CD14-positive monocyte (primary cell): ENCODE measurements at regions not wholly inside any gene's neighbourhood (a gene's known extent, or its start where the extent isn't known, plus 50 kb on each side); places are given as distances from the start of the nearest gene placed in this dataset.

Experiments used
- DNase-seq, 3 donors: peaks; one replicate each; pipeline ENCODE4 v3.0.0-alpha.2; 2011 to 2022
- H2AFZ ChIP-seq: 2 replicates; pipeline ENCODE4 v1.6.0; 2012; ENCODE audit warnings: mild to moderate bottlenecking, low read depth, low read length, inconsistent platforms; ENCODE audit not compliant: insufficient read depth, poor library complexity, severe bottlenecking
- H3K27ac ChIP-seq, 2 donors: 1 replicate in 1 of 2; 2 replicates in 1 of 2; pipeline ENCODE4 v1.5.1; 2012 to 2013; ENCODE audit warnings: low read length in 2 of 2, control low read depth in 1 of 2, inconsistent platforms in 1 of 2, low read depth in 1 of 2, mild to moderate bottlenecking in 1 of 2
- H3K27me3 ChIP-seq, 2 donors: one replicate each; pipeline versions ENCODE4 v1.6.0 to v1.6.1; 2011 to 2013; ENCODE audit warnings: low read length in 2 of 2; ENCODE audit not compliant: control insufficient read depth in 2 of 2, insufficient read depth in 2 of 2
- H3K36me3 ChIP-seq, 2 donors: replicated peaks in 1 of 2; 1 replicate in 1 of 2; 2 replicates in 1 of 2; pipeline versions ENCODE4 v1.5.1 to v1.6.1; 2012 to 2013; ENCODE audit warnings: low read length in 2 of 2, control low read depth in 1 of 2, inconsistent platforms in 1 of 2, mild to moderate bottlenecking in 1 of 2; ENCODE audit not compliant: insufficient read depth in 2 of 2, control insufficient read depth in 1 of 2
- H3K4me1 ChIP-seq, 2 donors: 1 replicate in 1 of 2; 2 replicates in 1 of 2; pipeline versions ENCODE4 v1.5.1 to v1.6.1; 2012 to 2013; ENCODE audit warnings: low read length in 2 of 2, control low read depth in 1 of 2, inconsistent platforms in 1 of 2, mild to moderate bottlenecking in 1 of 2, moderate library complexity in 1 of 2; ENCODE audit not compliant: insufficient read depth in 2 of 2, control insufficient read depth in 1 of 2
- H3K4me2 ChIP-seq: replicated peaks from 2 replicates; pipeline ENCODE3; 2012; ENCODE audit warnings: low read length, moderate library complexity, mild to moderate bottlenecking; ENCODE audit not compliant: poor library complexity, severe bottlenecking; ENCODE audit errors: extremely low read depth
- H3K4me3 ChIP-seq, 3 experiments: fragments of 200-600 bp in 1 of 3; sonication (generic) in 1 of 3; replicated peaks in 1 of 3; 1 replicate in 2 of 3; 2 replicates in 1 of 3; pipeline ENCODE4 v1.5.1; 2011 to 2013; ENCODE audit warnings: low read length in 3 of 3, mild to moderate bottlenecking in 3 of 3, control low read depth in 2 of 3, low read depth in 2 of 3, inconsistent platforms in 1 of 3, moderate library complexity in 1 of 3
- H3K79me2 ChIP-seq: 2 replicates; pipeline ENCODE4 v1.6.0; 2012; ENCODE audit warnings: mild to moderate bottlenecking, control low read depth, inconsistent platforms, low read length, moderate library complexity; ENCODE audit not compliant: insufficient read depth
- H3K9ac ChIP-seq: 2 replicates; pipeline ENCODE4 v1.6.0; 2017; ENCODE audit warnings: low read length, mild to moderate bottlenecking; ENCODE audit not compliant: insufficient read depth, poor library complexity, severe bottlenecking
- H3K9me3 ChIP-seq, 2 donors: replicated peaks in 1 of 2; 1 replicate in 1 of 2; 2 replicates in 1 of 2; pipeline versions ENCODE4 v1.5.1 to v1.6.1; 2012 to 2013; ENCODE audit warnings: low read length in 2 of 2, control low read depth in 1 of 2; ENCODE audit not compliant: control insufficient read depth in 1 of 2, insufficient read depth in 1 of 2
- H4K20me1 ChIP-seq: 2 replicates; pipeline ENCODE4 v1.6.0; 2012; ENCODE audit warnings: mild to moderate bottlenecking, low read length, control low read depth, moderate library complexity; ENCODE audit not compliant: insufficient read depth
- H3K27ac Mint-ChIP-seq, 7 donors: one replicate each; pipeline ENCODE4 v1.8.0; 2020; ENCODE audit warnings: mild to moderate bottlenecking in 7 of 7, mixed read lengths in 7 of 7, moderate library complexity in 6 of 7, inconsistent platforms in 2 of 7
- H3K27me3 Mint-ChIP-seq, 3 donors: one replicate each; pipeline ENCODE4 v1.8.0; 2021 to 2022; ENCODE audit warnings: low read depth in 3 of 3, mild to moderate bottlenecking in 3 of 3, mixed read lengths in 3 of 3, moderate library complexity in 3 of 3, inconsistent platforms in 1 of 3
- H3K36me3 Mint-ChIP-seq, 2 donors: one replicate each; pipeline ENCODE4 v1.8.0; 2020; ENCODE audit warnings: mixed read lengths in 2 of 2, inconsistent platforms in 1 of 2, mild to moderate bottlenecking in 1 of 2
- H3K4me1 Mint-ChIP-seq: one replicate; pipeline ENCODE4 v1.8.0; 2020; ENCODE audit warnings: mild to moderate bottlenecking, mixed read lengths
- H3K4me3 Mint-ChIP-seq, 2 donors: one replicate each; pipeline ENCODE4 v1.8.0; 2020; ENCODE audit warnings: mild to moderate bottlenecking in 2 of 2, mixed read lengths in 2 of 2, moderate library complexity in 1 of 2
- H3K9me3 Mint-ChIP-seq, 7 donors: one replicate each; pipeline ENCODE4 v1.8.0; 2020 to 2022; ENCODE audit warnings: mixed read lengths in 7 of 7, mild to moderate bottlenecking in 6 of 7, moderate library complexity in 6 of 7, inconsistent platforms in 2 of 7
- WGBS: methylation state at CpG from one replicate; pipeline ENCODE4 v1.1.5; 2013; ENCODE audit warnings: missing lambda C conversion rate; ENCODE audit not compliant: insufficient coverage; 5-methylcytosine and 5-hydroxymethylcytosine counted together
- intact Hi-C, 2 donors: fragments of 100-400 bp; cut with micrococcal nuclease; formaldehyde crosslinking; loops; one replicate each; pipeline versions ENCODE4 v1.15.0 to v1.15.1; 2023
- TF ChIP-seq, protein P1 (sequence below): fragments of 200-600 bp; IDR thresholded peaks from one replicate; pipeline ENCODE4 v1.8.0; 2022; ENCODE audit warnings: antibody characterized with exemption, mild to moderate bottlenecking

DNA sequence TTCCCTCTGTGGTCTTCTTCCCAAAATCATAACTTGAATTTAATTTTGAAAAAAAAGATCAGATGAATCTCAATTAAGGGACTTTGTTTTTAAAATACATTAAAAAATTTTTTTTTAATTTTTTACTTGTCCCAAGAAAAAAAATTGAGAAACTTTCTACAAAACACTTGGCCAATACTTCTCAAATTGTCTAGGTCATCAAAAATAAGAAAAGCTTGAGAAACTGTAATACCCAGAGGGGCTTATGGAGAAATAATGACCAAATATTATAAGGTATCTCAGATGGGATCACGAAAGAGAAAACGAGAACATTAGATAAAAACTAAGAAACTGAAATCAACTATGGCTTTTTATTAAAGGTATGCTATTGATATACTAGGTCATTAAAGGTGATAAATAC is 835.0 kb downstream of the GATA3 start:
- Histone ChIP-seq H3K27ac (no peak overlapping the region), H3K79me2 (no peaks in the 10 kb centered on the region), H4K20me1 (no peaks in the 10 kb centered on the region), H3K4me3 (no peak overlapping the region), H3K36me3 (no peaks in the 10 kb centered on the region), H3K9me3 (peaks cover 0 to 3% of the 10 kb centered on the region in 2 donors), H3K27me3 (no peaks in the 10 kb centered on the region), H3K4me2 (no peak overlapping the region), H2AFZ (no peak overlapping the region), H3K4me1 (no peaks in the 10 kb centered on the region), H3K9ac (no peak overlapping the region)
- Mint-ChIP-seq H3K27me3 (no peaks in the 10 kb centered on the region), H3K36me3 (no peaks in the 10 kb centered on the region), H3K4me3 (no peak overlapping the region), H3K4me1 (no peaks in the 10 kb centered on the region), H3K9me3 (peaks cover 0 to 12% (median 5%) of the 10 kb centered on the region in 7 donors), H3K27ac (no peak overlapping the region)
- no peak for DNase-seq
- intact Hi-C loops: no loop called here
- WGBS: no CpG with 5 or more reads among the region's 2 CpGs
- TF ChIP-seq, protein P1, sequence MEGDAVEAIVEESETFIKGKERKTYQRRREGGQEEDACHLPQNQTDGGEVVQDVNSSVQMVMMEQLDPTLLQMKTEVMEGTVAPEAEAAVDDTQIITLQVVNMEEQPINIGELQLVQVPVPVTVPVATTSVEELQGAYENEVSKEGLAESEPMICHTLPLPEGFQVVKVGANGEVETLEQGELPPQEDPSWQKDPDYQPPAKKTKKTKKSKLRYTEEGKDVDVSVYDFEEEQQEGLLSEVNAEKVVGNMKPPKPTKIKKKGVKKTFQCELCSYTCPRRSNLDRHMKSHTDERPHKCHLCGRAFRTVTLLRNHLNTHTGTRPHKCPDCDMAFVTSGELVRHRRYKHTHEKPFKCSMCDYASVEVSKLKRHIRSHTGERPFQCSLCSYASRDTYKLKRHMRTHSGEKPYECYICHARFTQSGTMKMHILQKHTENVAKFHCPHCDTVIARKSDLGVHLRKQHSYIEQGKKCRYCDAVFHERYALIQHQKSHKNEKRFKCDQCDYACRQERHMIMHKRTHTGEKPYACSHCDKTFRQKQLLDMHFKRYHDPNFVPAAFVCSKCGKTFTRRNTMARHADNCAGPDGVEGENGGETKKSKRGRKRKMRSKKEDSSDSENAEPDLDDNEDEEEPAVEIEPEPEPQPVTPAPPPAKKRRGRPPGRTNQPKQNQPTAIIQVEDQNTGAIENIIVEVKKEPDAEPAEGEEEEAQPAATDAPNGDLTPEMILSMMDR: no peak

DNA sequence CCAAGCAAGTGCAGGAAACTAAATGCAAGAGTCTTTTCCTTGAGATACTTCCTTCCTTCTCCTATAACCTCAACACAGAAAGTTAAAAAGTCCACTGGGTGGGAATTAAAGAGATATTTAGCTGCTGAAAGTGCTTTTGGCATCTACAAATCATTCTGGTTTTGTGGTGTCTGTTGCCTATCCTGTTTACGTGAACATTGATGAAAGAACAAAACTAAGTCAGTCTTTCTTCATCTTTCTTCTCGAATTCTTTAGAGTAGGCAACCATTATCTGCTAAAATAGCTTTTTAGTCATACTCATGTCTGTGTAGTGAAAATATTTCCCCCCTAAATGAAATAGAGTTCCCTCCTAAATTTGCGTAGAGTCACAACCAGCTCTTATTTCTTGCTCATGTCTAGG is 838.6 kb downstream of the GATA3 start:
- no peak overlapping the region for H3K27ac ChIP-seq
- peaks cover 0 to 17% (median 5%) of the 10 kb centered on the region in 7 donors for H3K9me3 Mint-ChIP-seq
- intact Hi-C loops: no loop called here
- no peaks in the 10 kb centered on the region for H3K4me1 Mint-ChIP-seq
- TF ChIP-seq, protein P1: no peak
- no peaks in the 10 kb centered on the region for H3K27me3 ChIP-seq
- DNase-seq: no peak
- H3K9ac ChIP-seq: no peak overlapping the region
- H3K36me3 Mint-ChIP-seq: no peaks in the 10 kb centered on the region
- no peaks in the 10 kb centered on the region for H3K4me1 ChIP-seq
- H3K4me3 Mint-ChIP-seq: no peak overlapping the region
- H2AFZ ChIP-seq: no peak overlapping the region
- no peaks in the 10 kb centered on the region for H3K9me3 ChIP-seq
- no peak overlapping the region for H3K27ac Mint-ChIP-seq
- no peak overlapping the region for H3K4me2 ChIP-seq
- H3K27me3 Mint-ChIP-seq: peaks cover 0 to 2% (median 0%) of the 10 kb centered on the region in 3 donors
- no peak overlapping the region for H3K4me3 ChIP-seq
- H4K20me1 ChIP-seq: no peaks in the 10 kb centered on the region
- H3K36me3 ChIP-seq: no peaks in the 10 kb centered on the region
- no peaks in the 10 kb centered on the region for H3K79me2 ChIP-seq
- WGBS: no CpG with 5 or more reads among the region's 3 CpGs
